Ishikawa (cell line): ENCODE measurements at regions not wholly inside any gene's neighbourhood (a gene's known extent, or its start where the extent isn't known, plus 50 kb on each side); places are given as distances from the start of the nearest gene placed in this dataset.

Experiments used
- CEBPB ChIP-seq: IDR thresholded peaks from 2 replicates; pipeline ENCODE4 v1.6.1; 2012
- CREB1 ChIP-seq: IDR thresholded peaks from 2 replicates; pipeline ENCODE4 v1.6.1; 2012; ENCODE audit warnings: low read depth
- EGR1 ChIP-seq: IDR thresholded peaks from 2 replicates; pipeline ENCODE4 v1.6.1; 2012
- EP300 ChIP-seq: IDR thresholded peaks from 2 replicates; pipeline ENCODE4 v1.6.1; 2012; ENCODE audit warnings: borderline replicate concordance
- FOXM1 ChIP-seq: IDR thresholded peaks from 2 replicates; pipeline ENCODE4 v1.6.1; 2012; ENCODE audit warnings: low read depth, borderline replicate concordance
- MAX ChIP-seq: IDR thresholded peaks from 2 replicates; pipeline ENCODE4 v1.6.1; 2012
- NFIC ChIP-seq: IDR thresholded peaks from 2 replicates; pipeline ENCODE4 v1.6.1; 2012
- RAD21 ChIP-seq: IDR thresholded peaks from 2 replicates; pipeline ENCODE4 v1.6.1; 2012; ENCODE audit warnings: low read depth
- REST ChIP-seq: IDR thresholded peaks from 2 replicates; pipeline ENCODE4 v1.6.1; 2012; ENCODE audit warnings: low read depth, mild to moderate bottlenecking
- TAF1 ChIP-seq: IDR thresholded peaks from 2 replicates; pipeline ENCODE4 v1.6.1; 2012; ENCODE audit warnings: low read depth, mild to moderate bottlenecking
- TCF12 ChIP-seq: IDR thresholded peaks from 2 replicates; pipeline ENCODE4 v1.6.1; 2012; ENCODE audit warnings: low read depth
- TEAD4 ChIP-seq: IDR thresholded peaks from 2 replicates; pipeline ENCODE4 v1.6.1; 2012
- USF1 ChIP-seq: IDR thresholded peaks from 2 replicates; pipeline ENCODE4 v1.6.1; 2012
- YY1 ChIP-seq: IDR thresholded peaks from 2 replicates; pipeline ENCODE4 v1.6.1; 2012; ENCODE audit warnings: low read depth
- ZBTB7A ChIP-seq: IDR thresholded peaks from 2 replicates; pipeline ENCODE4 v1.6.1; 2012; ENCODE audit warnings: low read depth

GRCh38 chr15:98347001-98347400, 301.3 kb upstream of the IGF1R start:
- no peak for TF ChIP-seq TEAD4
- TF ChIP-seq REST, result no peak
- TF ChIP-seq EGR1, result no peak
- TF ChIP-seq YY1, result no peak
- TF ChIP-seq EP300, result no peak
- TF ChIP-seq ZBTB7A, result no peak
- TF ChIP-seq RAD21, result no peak
- no peak for TF ChIP-seq TCF12
- no peak for TF ChIP-seq TAF1
- TF ChIP-seq NFIC, result no peak
- TF ChIP-seq USF1, result no peak
- no peak for TF ChIP-seq MAX
- TF ChIP-seq CREB1, result no peak
- no peak for TF ChIP-seq CEBPB
- TF ChIP-seq FOXM1, result no peak

GRCh38 chr15:98347866-98348265, 300.5 kb upstream of the IGF1R start:
- TF ChIP-seq TAF1 (no peak), YY1 (no peak), REST (no peak), EP300 (no peak), ZBTB7A (no peak), TCF12 (no peak), NFIC (no peak), RAD21 (no peak), EGR1 (no peak), USF1 (no peak), MAX (no peak), CEBPB (no peak), TEAD4 (no peak), CREB1 (no peak), FOXM1 (no peak)

- no peak for TF ChIP-seq MAX
- no peak for TF ChIP-seq EGR1
- TF ChIP-seq RAD21, result no peak
- no peak for TF ChIP-seq YY1
- TF ChIP-seq EP300, result no peak
- TF ChIP-seq CREB1, result no peak
These were observed 298.1 kb upstream of the IGF1R start for GRCh38 chr15:98350276-98350675.

- TF ChIP-seq TAF1 (no peak), FOXM1 (no peak), MAX (no peak), ZBTB7A (no peak), CREB1 (no peak), EP300 (no peak), NFIC (no peak), YY1 (no peak), CEBPB (no peak), RAD21 (no peak), USF1 (no peak), TCF12 (no peak), REST (no peak), EGR1 (no peak), TEAD4 (no peak)
These were observed 289.4 kb upstream of the IGF1R start for GRCh38 chr15:98358971-98359370.
